ENCODE measurements at regions not wholly inside any gene's neighbourhood (a gene's known extent, or its start where the extent isn't known, plus 50 kb on each side); places are given as distances from the start of the nearest gene placed in this dataset.

DNA sequence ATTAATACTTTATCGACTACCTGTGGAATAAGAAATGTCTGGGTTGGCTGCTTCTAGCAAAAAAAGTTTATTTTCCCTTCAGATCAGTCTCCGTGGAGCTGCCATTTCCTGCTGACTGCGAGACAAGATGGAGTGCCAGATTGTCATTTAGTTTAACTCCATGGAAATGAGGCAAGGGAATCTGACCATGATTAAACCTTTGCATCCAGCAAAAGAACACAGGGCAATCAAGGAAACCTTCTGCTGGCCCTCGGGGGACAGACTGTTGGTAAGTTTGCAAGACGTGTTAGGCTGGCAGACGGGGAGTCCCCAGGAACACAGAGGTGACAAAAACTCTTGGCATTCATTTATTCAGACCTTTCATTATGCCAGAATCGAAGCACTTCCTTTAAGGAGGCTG lies 52.2 kb upstream of the SPACA1 start:
- no peak for DNase-seq (ENCODE audit: low spot score)

DNA sequence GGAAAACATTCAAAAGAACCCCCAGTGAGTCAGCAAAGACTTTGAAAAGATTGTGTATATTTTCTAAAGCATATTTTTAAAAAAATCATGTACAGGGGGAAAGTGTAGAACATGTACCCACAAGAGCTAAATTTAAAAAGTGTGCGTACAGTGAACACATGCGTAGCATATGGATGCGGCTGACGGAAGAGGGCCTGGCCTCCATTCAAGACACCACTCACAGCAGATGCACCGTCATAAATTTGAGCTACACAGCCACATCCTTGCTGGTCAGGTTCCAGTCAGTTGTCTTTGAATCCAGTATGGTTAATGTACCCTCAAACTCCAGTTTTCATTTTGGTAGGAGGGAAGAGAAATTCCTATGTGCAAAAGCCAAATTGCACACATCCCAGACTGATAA lies 54.3 kb upstream of the SPACA1 start:
- DNase-seq (ENCODE audit: low spot score) = no peak

DNA sequence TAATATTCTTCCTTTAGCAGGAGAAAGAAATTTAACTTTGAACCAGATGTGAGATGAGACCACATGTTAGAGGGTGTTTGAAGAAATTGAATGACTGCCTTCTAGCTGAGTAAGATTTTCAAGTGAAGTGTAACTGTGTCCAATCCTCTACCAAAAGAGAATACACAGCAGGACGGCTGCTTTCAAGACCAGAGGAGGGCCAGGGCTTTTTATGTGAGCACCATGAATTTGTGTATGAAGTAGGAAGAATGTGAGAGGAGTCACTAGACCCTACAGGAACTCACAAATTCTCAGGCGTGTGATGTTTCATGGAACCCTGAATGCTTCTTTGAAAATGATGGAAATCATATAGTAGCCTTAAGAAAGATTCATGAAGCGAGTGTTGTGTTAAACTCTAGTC lies 56.8 kb upstream of the SPACA1 start:
- no peak for DNase-seq (ENCODE audit: low spot score)

DNA sequence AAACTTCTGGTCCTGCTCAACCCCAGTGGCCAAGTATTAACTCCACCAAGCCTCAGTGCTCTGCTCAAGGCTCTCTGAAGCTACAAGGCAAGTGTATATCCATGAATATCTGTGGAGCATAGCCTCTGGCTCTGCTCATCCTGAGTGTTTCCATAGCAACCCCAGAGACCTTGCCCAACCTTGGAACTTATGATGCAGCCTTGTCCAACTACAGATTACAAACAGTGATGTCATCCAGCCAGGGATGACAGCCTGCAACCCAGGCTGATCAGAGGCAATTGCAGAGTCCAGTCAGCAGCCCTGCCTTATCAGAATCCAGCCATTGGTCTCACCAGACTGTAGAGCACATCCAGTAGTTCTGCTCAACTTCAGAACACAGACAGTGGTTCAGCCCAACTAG lies 65.5 kb upstream of the SPACA1 start:
- no peak for DNase-seq (ENCODE audit: low spot score)

DNA sequence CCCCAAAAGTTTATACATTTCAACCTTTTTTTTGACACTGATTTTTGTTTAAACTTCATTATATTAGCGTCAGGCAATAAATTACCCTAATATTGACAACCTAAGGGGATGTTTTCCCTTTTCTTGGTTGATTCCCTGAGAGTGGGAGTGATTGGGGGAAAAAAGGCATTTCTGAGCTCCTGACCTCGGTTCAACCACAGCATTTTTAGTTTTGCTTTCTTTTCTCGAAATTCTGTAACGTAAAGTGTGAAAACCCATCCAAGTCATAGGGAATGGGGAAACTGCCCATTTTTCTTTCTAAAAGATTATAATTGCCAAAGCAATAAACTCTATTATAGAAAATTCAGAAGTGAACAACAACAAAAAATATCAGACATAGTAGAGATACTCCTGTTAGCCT lies 67.9 kb upstream of the SPACA1 start:
- DNase-seq (ENCODE audit: low spot score) = no peak

DNA sequence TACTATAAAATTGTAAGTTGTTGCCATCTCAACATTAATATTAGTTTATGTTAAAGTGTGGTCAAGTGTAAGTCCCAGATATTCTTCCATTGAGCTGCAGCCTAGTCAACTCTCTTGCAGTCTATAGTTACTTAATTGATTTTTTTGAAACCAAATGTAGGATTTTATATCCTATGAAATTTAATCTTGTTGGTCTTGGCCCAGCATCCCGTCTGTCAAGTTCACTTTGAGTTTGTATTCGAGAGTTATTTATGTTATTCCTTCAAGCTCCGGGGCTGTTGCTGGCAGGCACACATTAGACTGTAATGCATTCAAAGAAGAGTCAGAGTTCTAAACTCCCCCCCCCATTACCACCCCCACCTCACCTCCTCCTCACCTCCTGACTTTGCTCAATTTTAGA lies 71.0 kb upstream of the SPACA1 start:
- DNase-seq (ENCODE audit: low spot score) = no peak

DNA sequence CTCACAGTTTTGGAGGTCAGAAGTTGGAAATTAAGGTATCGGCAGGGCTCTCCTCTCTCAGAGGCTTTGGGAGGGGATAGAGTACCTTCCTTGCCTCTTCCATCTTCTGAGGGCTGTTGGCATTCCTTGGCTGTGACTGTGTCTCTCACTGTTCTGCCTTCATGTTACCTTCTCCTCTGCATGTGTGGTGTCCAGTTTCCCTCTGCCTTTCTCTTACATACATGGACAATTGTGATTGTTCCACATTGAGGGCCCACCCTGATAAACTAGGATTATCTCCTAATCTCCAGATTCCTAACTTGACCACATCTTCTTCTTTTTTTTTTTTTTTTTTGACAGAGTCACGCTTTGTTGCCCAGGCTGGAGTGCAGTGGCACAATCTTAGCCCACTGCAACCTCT lies 72.1 kb upstream of the SPACA1 start:
- no peak for DNase-seq (ENCODE audit: low spot score)

DNA sequence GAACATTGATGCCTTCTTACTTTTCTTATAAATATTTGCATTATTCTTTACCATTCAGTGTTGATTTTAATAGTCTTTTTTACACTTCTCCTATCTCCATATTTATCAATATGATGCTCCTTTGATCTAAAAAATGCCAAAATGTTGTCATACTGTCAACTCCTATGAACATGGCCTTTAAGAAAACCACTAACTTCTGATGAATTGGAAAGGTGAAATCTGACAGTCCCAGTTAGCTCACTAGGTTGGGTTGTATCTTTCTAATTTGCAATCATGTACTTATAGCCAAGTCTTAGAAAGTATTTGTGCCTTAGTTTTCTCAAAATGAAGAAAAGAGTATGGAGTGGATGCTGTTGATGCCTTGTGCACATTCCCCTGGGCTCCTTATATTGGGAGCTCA lies 75.4 kb upstream of the SPACA1 start:
- no peak for DNase-seq (ENCODE audit: low spot score)

DNA sequence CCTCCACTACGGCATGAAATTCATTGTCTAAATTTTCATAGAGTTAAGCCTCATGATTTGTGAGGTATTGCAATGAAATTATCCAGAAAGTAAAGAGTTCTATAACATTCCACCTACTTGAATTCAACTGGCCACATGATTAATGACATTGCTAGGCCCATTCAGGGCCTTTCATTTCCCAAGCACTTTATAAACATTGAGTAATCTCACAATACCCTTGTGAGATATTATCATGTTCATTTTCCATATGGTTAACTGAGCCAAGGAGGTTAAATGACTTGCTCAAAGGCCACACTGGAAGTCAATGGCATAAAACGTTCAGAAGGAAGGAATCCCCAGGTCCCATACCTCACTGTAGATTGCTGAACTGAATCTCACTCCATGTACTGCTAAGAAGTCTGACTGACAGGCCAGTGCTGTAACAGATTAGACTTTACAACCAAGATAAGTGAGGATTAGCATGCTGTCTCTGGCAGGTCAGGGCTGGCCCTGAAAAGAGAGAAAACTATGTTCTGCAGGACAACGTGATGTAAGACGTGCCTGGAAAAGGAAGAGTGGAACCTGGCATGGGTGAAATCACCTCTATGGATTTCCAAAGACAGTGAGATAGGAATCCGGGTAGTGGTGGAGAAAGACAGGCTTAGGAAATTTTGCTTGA lies 75.9 kb upstream of the SPACA1 start:
- DNase-seq (ENCODE audit: low spot score) = no peak

DNA sequence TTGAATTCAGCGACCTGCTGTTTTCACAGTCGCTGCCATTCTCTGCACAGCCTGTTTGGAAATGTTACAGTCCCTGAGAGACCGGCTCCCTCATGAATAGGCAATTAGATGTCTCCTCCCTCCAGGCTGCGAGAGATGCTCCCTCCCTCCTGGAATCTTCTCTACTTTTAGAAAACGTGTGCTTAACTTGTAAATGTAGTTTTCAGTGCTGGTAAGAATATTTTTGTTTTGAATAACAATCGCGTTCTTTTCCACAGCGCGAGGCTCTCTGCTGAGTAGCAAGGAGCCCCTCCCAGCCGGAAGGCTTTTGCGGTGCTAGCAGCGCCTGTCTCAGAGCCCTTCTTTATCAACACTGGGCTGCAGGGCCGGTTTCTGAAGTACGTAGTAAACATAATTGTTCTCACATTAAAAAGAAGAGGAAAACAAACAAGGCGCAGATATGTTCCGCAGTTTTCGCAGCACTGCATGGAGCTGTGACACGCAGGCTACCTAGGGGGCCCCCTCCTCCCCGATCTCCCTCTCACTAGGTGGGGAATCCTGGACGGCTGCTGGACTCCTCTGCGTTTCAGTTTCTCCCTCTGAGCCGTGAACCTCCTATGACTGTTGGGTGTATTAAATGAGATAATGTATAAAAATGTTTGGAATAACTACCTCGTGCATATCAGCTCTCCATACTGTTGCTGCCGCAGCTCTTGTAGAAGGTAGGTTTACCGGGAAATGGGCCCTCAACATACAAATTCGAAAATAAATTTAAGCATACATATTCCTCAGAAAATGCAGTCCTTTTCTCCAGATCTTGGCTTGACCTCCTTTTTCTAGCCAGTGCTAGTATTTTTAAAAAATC lies 79.0 kb upstream of the SPACA1 start:
- no peak for DNase-seq (ENCODE audit: low spot score)

DNA sequence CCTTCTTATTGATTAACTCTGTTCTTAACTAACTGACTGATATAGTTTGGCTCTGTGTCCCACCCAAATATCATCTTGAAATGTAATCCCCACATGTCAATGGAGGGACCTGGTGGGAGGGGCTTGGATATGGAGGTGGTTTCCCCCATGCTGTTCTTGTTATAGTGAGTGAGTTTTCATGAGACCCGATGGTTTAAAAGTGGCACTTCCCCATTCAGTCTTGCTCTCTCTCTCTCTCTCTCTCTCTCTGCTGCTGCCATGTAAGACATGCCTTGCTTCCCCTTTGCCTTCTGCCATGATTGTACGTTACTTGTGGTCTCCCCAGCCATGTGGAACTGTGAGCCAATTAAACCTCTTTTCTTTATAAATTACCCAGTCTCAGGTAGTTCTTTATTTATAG lies 81.8 kb upstream of the SPACA1 start:
- DNase-seq (ENCODE audit: low spot score) = no peak

DNA sequence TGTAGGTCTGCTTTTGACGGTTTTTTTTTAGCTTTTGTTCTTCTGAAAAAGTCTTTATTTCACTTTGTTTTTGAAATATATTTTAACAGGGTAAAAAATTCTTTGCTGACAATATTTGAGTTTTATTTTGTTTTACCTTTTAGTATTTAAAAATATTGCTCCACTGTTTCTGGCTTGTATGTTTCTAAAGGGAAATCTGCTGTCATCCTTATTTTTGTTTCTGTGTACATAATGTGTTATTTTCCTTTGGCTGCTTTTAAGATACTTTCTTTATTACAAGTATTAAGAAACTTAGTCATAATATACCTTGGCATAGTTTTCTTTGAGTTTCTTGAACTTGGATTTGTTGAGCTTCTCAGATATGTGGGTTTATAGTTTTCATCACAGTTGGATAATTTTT lies 88.6 kb upstream of the SPACA1 start:
- no peak for DNase-seq (ENCODE audit: low spot score)

DNA sequence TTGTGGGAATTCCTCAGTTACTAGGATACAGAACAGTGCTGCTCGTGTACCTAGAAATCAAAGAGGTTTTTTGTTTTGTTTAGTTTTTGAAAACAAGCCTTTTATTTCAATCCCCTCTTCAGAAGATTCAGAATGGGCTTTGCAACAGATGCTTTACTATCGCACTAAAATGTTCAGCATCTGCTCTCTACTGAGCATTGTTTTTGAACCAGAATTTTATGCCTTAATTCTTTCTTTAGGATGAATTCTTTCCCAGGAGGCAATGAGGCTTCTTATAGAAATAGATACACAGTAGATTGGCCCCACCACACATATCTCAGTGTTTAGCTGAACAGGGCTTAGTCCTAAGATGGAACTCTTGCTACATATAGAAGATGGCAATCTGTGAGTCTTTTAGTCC lies 95.9 kb upstream of the SPACA1 start:
- no peak for DNase-seq (ENCODE audit: low spot score)

DNA sequence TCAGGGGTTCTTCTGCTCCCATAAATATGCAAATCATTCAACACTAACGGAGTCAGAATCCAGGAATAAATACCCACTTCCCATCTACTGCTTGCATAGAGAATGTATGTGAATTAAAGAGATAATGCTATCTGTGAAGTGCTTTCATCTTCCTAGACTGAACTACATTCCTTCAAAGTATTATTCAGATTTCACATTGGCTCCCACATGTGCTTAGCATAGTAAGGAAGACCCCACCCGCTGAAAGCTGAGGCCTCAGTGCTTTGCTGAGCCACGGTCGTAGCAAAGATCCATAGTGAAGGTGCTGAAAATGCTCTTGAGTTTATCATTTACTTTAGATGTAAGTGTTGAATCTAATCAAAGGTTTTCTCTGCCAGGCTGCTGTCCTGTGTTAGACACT lies 97.0 kb upstream of the SPACA1 start:
- no peak for DNase-seq (ENCODE audit: low spot score)

DNA sequence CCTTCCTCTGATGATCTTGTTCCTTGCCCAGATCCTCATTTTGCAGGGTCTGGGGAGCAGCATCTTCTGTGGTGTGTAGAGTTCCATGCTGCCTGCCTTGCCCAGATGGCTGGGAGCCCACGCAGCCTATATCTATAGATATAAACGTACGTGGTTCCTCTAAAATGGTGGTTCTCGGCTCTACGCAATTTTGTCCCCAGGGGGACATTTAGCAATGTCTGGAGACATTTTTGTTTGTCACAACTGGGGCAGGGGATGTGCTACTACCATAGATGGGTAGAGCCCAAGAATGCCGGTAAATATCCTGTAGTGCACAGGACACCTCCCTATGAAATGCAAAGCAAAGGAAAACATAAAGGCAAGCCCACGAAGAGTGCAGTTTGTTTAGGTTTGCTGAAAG lies 98.4 kb upstream of the SPACA1 start:
- DNase-seq (ENCODE audit: low spot score) = no peak

DNA sequence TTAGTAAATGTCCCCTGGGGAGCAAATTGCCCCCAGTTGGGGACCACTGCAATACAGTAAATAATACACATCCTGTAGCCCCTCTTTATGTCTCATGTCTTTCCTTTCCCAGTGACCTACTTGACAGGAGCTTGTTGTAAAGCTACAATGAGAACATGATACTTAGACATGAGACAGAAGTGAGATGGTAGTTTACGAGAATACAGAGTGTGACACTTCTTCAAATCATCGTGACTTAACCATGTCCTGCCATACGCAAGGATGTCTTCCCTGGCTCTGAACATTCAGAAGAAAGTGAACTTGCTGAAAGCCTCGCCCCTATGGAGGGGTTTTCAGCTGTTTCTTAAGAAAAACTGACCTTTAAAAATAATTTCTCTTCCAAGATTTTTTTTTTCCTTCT lies 101.0 kb upstream of the SPACA1 start:
- DNase-seq (ENCODE audit: low spot score) = no peak

DNA sequence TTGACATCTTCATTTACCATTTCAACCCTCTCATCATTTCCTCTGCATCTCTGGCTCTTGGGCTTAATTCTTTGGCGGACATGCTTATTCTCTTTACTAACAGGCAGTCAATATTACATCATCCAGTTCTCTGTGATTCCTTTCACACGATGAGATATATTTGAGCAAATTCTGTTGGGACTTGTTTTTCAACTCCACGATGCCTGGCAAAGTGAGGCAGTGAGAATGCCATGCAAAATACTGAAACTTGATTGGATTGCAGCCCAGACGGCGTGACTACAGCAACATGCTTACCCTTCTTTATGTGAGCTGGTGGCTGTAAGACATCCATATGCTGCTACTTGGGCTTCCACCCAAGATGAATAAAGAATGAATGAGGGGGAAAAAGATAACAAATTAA lies 101.7 kb upstream of the SPACA1 start:
- DNase-seq (ENCODE audit: low spot score) = no peak

DNA sequence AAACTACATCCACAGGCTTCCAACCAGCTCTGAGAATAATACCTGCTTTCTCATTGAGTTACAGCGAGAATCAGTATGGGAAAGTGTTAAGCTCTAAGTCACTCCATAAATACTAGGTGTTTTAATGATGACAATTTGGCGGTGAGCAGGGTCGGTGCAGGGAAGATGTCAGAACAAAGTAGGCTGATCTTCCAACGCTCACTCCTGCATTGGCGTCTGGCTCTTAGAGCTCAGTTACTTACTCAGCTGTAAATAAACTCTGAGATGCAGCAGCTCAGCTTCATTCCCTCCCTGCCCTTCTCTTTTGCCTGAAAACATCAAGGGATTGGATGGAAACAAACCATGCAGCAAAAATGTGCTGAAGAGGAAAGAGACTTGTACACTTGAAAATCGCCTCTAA lies 102.5 kb upstream of the SPACA1 start:
- no peak for DNase-seq (ENCODE audit: low spot score)

DNA sequence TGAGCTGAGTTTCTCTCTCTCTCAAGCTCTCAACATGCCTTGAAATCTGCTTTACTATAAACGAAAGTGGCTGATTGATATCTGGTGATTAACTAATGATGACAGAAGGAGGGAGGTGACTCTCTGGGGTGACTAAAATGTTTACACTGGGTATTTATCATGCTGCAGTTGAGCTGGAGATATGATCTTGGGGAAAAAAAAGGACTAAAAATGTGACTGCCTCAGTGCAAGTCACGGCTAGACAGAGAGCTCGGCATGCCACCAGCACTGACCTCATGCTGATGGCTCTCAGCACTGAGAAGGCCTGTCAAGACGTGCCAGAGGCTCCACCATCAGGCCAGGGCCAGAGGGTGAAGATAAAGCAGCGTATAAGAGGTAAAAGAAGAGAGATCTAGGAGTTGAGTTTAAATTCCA lies 103.1 kb upstream of the SPACA1 start:
- peak; percentile 79 for DNase-seq (ENCODE audit: low spot score)

DNA sequence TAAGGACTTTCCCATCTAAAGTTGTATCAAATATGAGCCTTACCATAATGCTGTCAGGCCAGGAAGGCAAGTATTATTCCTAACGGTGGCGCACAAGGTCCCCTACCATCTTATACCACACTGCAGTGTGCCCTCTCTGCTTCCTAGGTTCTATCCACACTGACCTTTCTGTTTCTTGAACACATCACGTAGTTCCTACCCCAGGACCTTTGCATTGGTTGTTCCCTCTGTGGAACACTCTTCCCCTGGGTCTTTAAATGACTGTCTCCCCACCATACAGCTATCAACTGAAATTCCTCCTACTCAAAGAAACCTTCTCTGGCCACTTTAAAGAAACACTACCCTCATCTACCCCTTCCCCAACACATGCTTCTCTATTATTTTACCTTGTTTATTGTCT lies 104.5 kb upstream of the SPACA1 start:
- DNase-seq (ENCODE audit: low spot score) = no peak

DNA sequence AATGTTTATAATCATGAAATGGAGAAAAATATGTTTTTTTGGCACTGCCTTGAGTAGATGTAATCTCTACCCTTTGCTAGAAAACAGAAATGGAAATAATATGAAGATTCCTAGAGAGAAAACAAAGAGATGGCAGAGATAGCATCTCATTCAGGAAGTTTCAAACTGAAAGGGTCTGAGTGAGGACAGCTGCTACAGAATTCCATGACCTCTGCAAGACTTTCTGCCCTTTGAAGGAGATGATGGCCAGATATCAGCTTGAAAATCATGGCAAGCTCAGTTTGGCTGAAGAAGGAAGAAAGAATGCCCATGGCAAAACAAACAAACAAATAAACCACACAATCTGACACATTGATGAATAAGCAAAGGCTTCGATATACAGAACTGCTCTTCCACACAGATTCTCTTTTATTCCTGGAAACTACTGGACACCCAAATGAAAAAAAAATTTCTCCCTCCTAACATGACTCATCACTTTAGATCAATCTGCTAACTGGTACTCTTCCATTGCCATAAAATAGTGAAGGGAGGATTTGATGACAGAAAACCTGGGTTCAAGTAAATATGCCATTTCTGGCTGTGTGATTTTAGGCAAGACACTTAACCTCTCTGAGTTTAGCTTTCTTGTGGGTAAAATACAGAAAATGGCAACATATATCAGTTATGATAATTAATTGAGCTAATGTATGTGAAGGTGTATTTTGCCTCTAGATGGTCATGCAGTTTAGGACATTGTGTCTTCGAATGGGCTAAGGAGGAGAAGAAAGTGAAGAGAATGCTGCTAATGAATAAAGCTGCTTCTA lies 105.9 kb upstream of the SPACA1 start:
- DNase-seq (ENCODE audit: low spot score) = no peak

DNA sequence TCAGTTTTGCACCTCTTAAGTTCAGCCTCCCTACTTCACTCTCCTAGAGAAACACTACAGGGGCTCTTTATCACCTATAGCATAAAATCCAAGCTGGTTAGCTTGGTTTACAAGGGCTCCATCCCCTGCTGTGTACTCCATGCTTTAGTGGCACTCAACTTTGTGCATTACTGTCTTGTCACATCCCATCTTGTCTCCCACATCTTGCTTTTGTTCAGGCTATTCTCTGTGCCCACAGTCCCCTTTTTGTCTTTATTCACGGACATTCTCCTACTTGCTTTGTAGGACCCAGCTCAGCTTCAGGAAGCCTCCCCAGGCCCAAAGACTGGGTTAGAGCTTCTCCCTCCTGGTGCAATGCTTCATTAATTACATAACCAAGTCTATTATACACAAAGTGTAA lies 107.9 kb upstream of the SPACA1 start:
- DNase-seq (ENCODE audit: low spot score) = no peak

DNA sequence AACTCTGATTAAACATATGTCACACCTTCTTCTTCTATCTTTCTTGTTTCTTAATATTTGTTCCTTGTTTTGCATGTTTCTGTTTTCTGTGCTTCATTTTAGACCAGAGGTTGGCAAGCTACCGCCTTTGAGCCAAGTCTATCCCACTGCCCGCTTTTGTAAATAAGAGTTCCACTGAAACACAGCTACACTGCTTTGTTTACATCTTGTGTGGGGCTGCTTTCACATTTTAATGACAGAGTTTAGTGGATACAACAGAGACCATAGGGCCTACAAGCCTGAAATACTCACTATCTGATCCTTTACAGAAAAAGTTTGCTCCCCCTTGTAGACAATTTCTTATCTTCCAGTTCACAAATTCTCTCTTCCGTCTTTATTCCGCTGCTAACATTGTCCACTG lies 109.4 kb upstream of the SPACA1 start:
- DNase-seq (ENCODE audit: low spot score) = no peak

All from AG08396 (cell line).